Trophoblast cell (in vitro differentiated cells and primary cell): ENCODE measurements at regions not wholly inside any gene's neighbourhood (a gene's known extent, or its start where the extent isn't known, plus 50 kb on each side); places are given as distances from the start of the nearest gene placed in this dataset.
"Not testable (repeated sequence)": the region's sequence is repeated elsewhere in the genome, so short reads cannot be mapped to it uniquely, and the experiment has no call there.

ENCODE experiments used
- DNase-seq, 2 donors: peaks; one replicate each; pipeline ENCODE4 v3.0.0-alpha.2; 2016
- H2AFZ ChIP-seq: 2 replicates; pipeline ENCODE4 v1.6.1; 2013; ENCODE audit warnings: low read length, moderate library complexity, mild to moderate bottlenecking; ENCODE audit not compliant: insufficient read depth, poor library complexity
- H2AK5ac ChIP-seq: 2 replicates; pipeline ENCODE4 v1.6.1; 2013; ENCODE audit warnings: mild to moderate bottlenecking, low read length
- H2BK120ac ChIP-seq: 2 replicates; pipeline ENCODE4 v1.6.1; 2013; ENCODE audit warnings: low read length, mild to moderate bottlenecking, moderate library complexity; ENCODE audit not compliant: insufficient read depth, poor library complexity
- H2BK12ac ChIP-seq: 2 replicates; pipeline ENCODE4 v1.6.1; 2013; ENCODE audit warnings: mild to moderate bottlenecking, low read length, moderate library complexity
- H2BK5ac ChIP-seq: 2 replicates; pipeline ENCODE4 v1.6.1; 2013; ENCODE audit warnings: low read length, low read depth, moderate library complexity, mild to moderate bottlenecking; ENCODE audit not compliant: poor library complexity
- H3K14ac ChIP-seq: 2 replicates; pipeline ENCODE4 v1.6.1; 2013; ENCODE audit warnings: mild to moderate bottlenecking, low read length
- H3K18ac ChIP-seq: 2 replicates; pipeline ENCODE4 v1.6.1; 2013; ENCODE audit warnings: mild to moderate bottlenecking, low read length
- H3K23ac ChIP-seq: 2 replicates; pipeline ENCODE4 v1.6.1; 2013; ENCODE audit warnings: low read length
- H3K27ac ChIP-seq: 2 replicates; pipeline ENCODE4 v1.5.1; 2013; ENCODE audit warnings: low read depth, mild to moderate bottlenecking, inconsistent platforms, low read length, moderate library complexity
- H3K27me3 ChIP-seq: 2 replicates; pipeline ENCODE4 v1.6.1; 2013; ENCODE audit warnings: inconsistent platforms, mild to moderate bottlenecking, low read length, moderate library complexity; ENCODE audit not compliant: insufficient read depth
- H3K36me3 ChIP-seq, 2 experiments: 1 replicate in 1 of 2; 2 replicates in 1 of 2; pipeline ENCODE4 v1.6.1; 2013; ENCODE audit warnings: low read length in 2 of 2, mild to moderate bottlenecking in 2 of 2, moderate library complexity in 1 of 2; ENCODE audit not compliant: insufficient read depth in 2 of 2, control insufficient read depth in 1 of 2
- H3K4ac ChIP-seq: 2 replicates; pipeline ENCODE4 v1.6.1; 2013; ENCODE audit warnings: low read depth, mild to moderate bottlenecking, low read length, moderate library complexity
- H3K4me1 ChIP-seq, 2 experiments: 1 replicate in 1 of 2; 2 replicates in 1 of 2; pipeline ENCODE4 v1.6.1; 2013; ENCODE audit warnings: low read length in 2 of 2, mild to moderate bottlenecking in 2 of 2, moderate library complexity in 1 of 2; ENCODE audit not compliant: insufficient read depth in 2 of 2, control insufficient read depth in 1 of 2
- H3K4me2 ChIP-seq: 2 replicates; pipeline ENCODE4 v1.6.1; 2013; ENCODE audit warnings: inconsistent platforms, mild to moderate bottlenecking, low read length, moderate library complexity
- H3K4me3 ChIP-seq: 2 replicates; pipeline ENCODE4 v1.5.1; 2013; ENCODE audit warnings: mild to moderate bottlenecking, low read depth, low read length, inconsistent platforms
- H3K79me1 ChIP-seq: one replicate; pipeline ENCODE4 v1.6.1; 2013; ENCODE audit warnings: low read length
- H3K79me2 ChIP-seq: 2 replicates; pipeline ENCODE4 v1.6.1; 2013; ENCODE audit warnings: low read length, mild to moderate bottlenecking; ENCODE audit not compliant: control insufficient read depth, insufficient read depth, poor library complexity
- H3K9ac ChIP-seq: 2 replicates; pipeline ENCODE4 v1.6.1; 2013; ENCODE audit warnings: mild to moderate bottlenecking, low read length
- H3K9me3 ChIP-seq: 2 replicates; pipeline ENCODE4 v1.6.1; 2013; ENCODE audit warnings: low read depth, mild to moderate bottlenecking, control low read depth, inconsistent platforms, low read length; ENCODE audit not compliant: insufficient read depth
- H4K12ac ChIP-seq: 2 replicates; pipeline ENCODE4 v1.6.1; 2013; ENCODE audit warnings: low read depth, mild to moderate bottlenecking, low read length, moderate library complexity
- H4K8ac ChIP-seq: 2 replicates; pipeline ENCODE4 v1.6.1; 2013; ENCODE audit warnings: low read depth, mild to moderate bottlenecking, low read length, moderate library complexity
- H4K91ac ChIP-seq: one replicate; pipeline ENCODE4 v1.6.1; 2013; ENCODE audit warnings: low read depth, mild to moderate bottlenecking, low read length, moderate library complexity
- WGBS: extraction: QIAGEN DNeasy Blood & Tissue Kit; methylation state at CpG from one replicate; pipeline ENCODE4 v1.1.7; 2013; ENCODE audit warnings: missing lambda C conversion rate; ENCODE audit not compliant: insufficient read length, insufficient coverage; ENCODE audit errors: extremely low coverage; 5-methylcytosine and 5-hydroxymethylcytosine counted together

GRCh38 chr12:47367912-47368537 lies 288.3 kb upstream of the AMIGO2 start:
- Histone ChIP-seq H3K9me3 (no peaks in the 10 kb centered on the region), H2BK5ac (no peak overlapping the region), H3K4me3 (no peak overlapping the region), H3K18ac (no peak overlapping the region), H3K9ac (no peak overlapping the region), H2BK12ac (no peak overlapping the region), H2BK120ac (no peak overlapping the region), H3K23ac (no peak overlapping the region), H2AK5ac (no peak overlapping the region), H3K27ac (no peak overlapping the region), H3K14ac (no peak overlapping the region), H3K36me3 (no peaks in the 10 kb centered on the region), H3K4me2 (no peak overlapping the region), H2AFZ (no peak overlapping the region), H4K12ac (no peak overlapping the region), H4K91ac (no peak overlapping the region), H3K27me3 (no peaks in the 10 kb centered on the region), H3K4ac (no peak overlapping the region), H3K4me1 (no peaks in the 10 kb centered on the region), H3K79me1 (no peaks in the 10 kb centered on the region), H3K79me2 (no peaks in the 10 kb centered on the region), H4K8ac (no peak overlapping the region)
- no peak for DNase-seq
- WGBS, result no CpG with 5 or more reads among the region's 6 CpGs

- Histone ChIP-seq H3K4me2 (no peak overlapping the region), H2AFZ (no peak overlapping the region), H4K8ac (no peak overlapping the region), H3K4me3 (no peak overlapping the region), H2BK120ac (no peak overlapping the region), H3K18ac (no peak overlapping the region), H4K12ac (no peak overlapping the region), H3K79me1 (no peaks in the 10 kb centered on the region), H3K4me1 (no peaks in the 10 kb centered on the region), H3K27me3 (no peaks in the 10 kb centered on the region), H2AK5ac (no peak overlapping the region), H3K27ac (no peak overlapping the region), H4K91ac (no peak overlapping the region), H3K9ac (no peak overlapping the region), H2BK5ac (no peak overlapping the region), H3K14ac (no peak overlapping the region), H3K4ac (no peak overlapping the region), H3K9me3 (no peaks in the 10 kb centered on the region), H3K23ac (no peak overlapping the region), H3K79me2 (no peaks in the 10 kb centered on the region), H3K36me3 (no peaks in the 10 kb centered on the region), H2BK12ac (no peak overlapping the region)
- WGBS, result no CpG with 5 or more reads among the region's 2 CpGs
- DNase-seq, result no peak
Measured at GRCh38 chr12:47366579-47366978, 286.8 kb upstream of the AMIGO2 start.

GRCh38 chr12:47366157-47366556 lies 286.4 kb upstream of the AMIGO2 start:
- H3K27me3 ChIP-seq, result no peaks in the 10 kb centered on the region
- DNase-seq, result no peak
- H3K14ac ChIP-seq, result no peak overlapping the region
- no peaks in the 10 kb centered on the region for H3K36me3 ChIP-seq
- no peak overlapping the region for H2BK120ac ChIP-seq
- no peak overlapping the region for H2BK12ac ChIP-seq
- H4K12ac ChIP-seq, result no peak overlapping the region
- H2AFZ ChIP-seq, result no peak overlapping the region
- H4K91ac ChIP-seq, result no peak overlapping the region
- H2BK5ac ChIP-seq, result no peak overlapping the region
- H3K23ac ChIP-seq, result no peak overlapping the region
- H3K18ac ChIP-seq, result no peak overlapping the region
- H2AK5ac ChIP-seq, result no peak overlapping the region
- H3K4ac ChIP-seq, result no peak overlapping the region
- no peak overlapping the region for H3K9ac ChIP-seq
- no peak overlapping the region for H3K27ac ChIP-seq
- no peak overlapping the region for H4K8ac ChIP-seq
- no peak overlapping the region for H3K4me3 ChIP-seq
- no peaks in the 10 kb centered on the region for H3K79me2 ChIP-seq
- no peaks in the 10 kb centered on the region for H3K4me1 ChIP-seq
- no peaks in the 10 kb centered on the region for H3K79me1 ChIP-seq
- no CpG with 5 or more reads among the region's 2 CpGs for WGBS
- H3K4me2 ChIP-seq, result no peak overlapping the region
- no peaks in the 10 kb centered on the region for H3K9me3 ChIP-seq

- not testable (repeated sequence) for DNase-seq, H4K91ac ChIP-seq
- WGBS, result no CpG with 5 or more reads among the region's 7 CpGs
Measured at GRCh38 chr12:47365443-47366076, 285.8 kb upstream of the AMIGO2 start.

More at GRCh38 chr12:47365443-47366076, 285.8 kb upstream of the AMIGO2 start:
- H3K23ac ChIP-seq, H3K27ac ChIP-seq, H3K36me3 ChIP-seq, H3K27me3 ChIP-seq, H4K12ac ChIP-seq, H2BK12ac ChIP-seq, H2AK5ac ChIP-seq, H3K9ac ChIP-seq, H3K4ac ChIP-seq, H3K18ac ChIP-seq, H3K4me2 ChIP-seq, H3K4me3 ChIP-seq, H3K79me1 ChIP-seq, H2BK5ac ChIP-seq, H4K8ac ChIP-seq, H2BK120ac ChIP-seq, H3K4me1 ChIP-seq, H3K9me3 ChIP-seq, H3K14ac ChIP-seq, H3K79me2 ChIP-seq, H2AFZ ChIP-seq: not testable (repeated sequence)
